ENCODE measurements at regions not wholly inside any gene's neighbourhood (a gene's known extent, or its start where the extent isn't known, plus 50 kb on each side); places are given as distances from the start of the nearest gene placed in this dataset.

GRCh38 chr5:116842514-116842961, 267.9 kb upstream of the SEMA6A start:
- ATAC-seq (replicated peaks; ENCODE audit: extremely low read depth, poor library complexity, severe bottlenecking): no peak
- H3K4me1 Mint-ChIP-seq: no peaks in the 10 kb centered on the region
- peaks cover 6% of the 10 kb centered on the region for H3K9me3 Mint-ChIP-seq

GRCh38 chr5:116841734-116842133, 267.1 kb upstream of the SEMA6A start:
- Mint-ChIP-seq H3K27me3 (no peaks in the 10 kb centered on the region), H3K4me3 (no peak overlapping the region), H3K36me3 (ENCODE audit: insufficient read depth) (no peaks in the 10 kb centered on the region), H3K4me1 (no peaks in the 10 kb centered on the region), H3K9me3 (peaks cover 6% of the 10 kb centered on the region), H3K27ac (ENCODE audit: low read depth) (no peak overlapping the region)
- ATAC-seq (replicated peaks; ENCODE audit: extremely low read depth, poor library complexity, severe bottlenecking): no peak
- no peak for DNase-seq (ENCODE audit: low spot score in 2 of 2)

More at GRCh38 chr5:116842514-116842961, 267.9 kb upstream of the SEMA6A start:
- Mint-ChIP-seq H3K36me3 (ENCODE audit: insufficient read depth) (no peaks in the 10 kb centered on the region), H3K27ac (ENCODE audit: low read depth) (no peak overlapping the region), H3K4me3 (no peak overlapping the region), H3K27me3 (no peaks in the 10 kb centered on the region)
- no peak for DNase-seq (ENCODE audit: low spot score in 2 of 2)

GRCh38 chr5:116838011-116838536, 263.5 kb upstream of the SEMA6A start:
- no peak overlapping the region for H3K27ac Mint-ChIP-seq (ENCODE audit: low read depth)
- no peaks in the 10 kb centered on the region for H3K27me3 Mint-ChIP-seq
- no peaks in the 10 kb centered on the region for H3K4me1 Mint-ChIP-seq
- no peak overlapping the region for H3K4me3 Mint-ChIP-seq
- H3K36me3 Mint-ChIP-seq (ENCODE audit: insufficient read depth): no peaks in the 10 kb centered on the region
- no peak for DNase-seq (ENCODE audit: low spot score in 2 of 2)
- H3K9me3 Mint-ChIP-seq: no peaks in the 10 kb centered on the region
- no peak for ATAC-seq (replicated peaks; ENCODE audit: extremely low read depth, poor library complexity, severe bottlenecking)

GRCh38 chr5:116834796-116835515, 260.3 kb upstream of the SEMA6A start:
- Mint-ChIP-seq H3K27ac (ENCODE audit: low read depth) (no peak overlapping the region), H3K27me3 (no peaks in the 10 kb centered on the region), H3K4me3 (no peak overlapping the region), H3K4me1 (no peaks in the 10 kb centered on the region), H3K36me3 (ENCODE audit: insufficient read depth) (no peaks in the 10 kb centered on the region), H3K9me3 (no peaks in the 10 kb centered on the region)
- ATAC-seq (replicated peaks; ENCODE audit: extremely low read depth, poor library complexity, severe bottlenecking): no peak
- DNase-seq (ENCODE audit: low spot score in 2 of 2): no peak

- no peak overlapping the region for H3K4me3 Mint-ChIP-seq
- DNase-seq (ENCODE audit: low spot score in 2 of 2) (no peak), ATAC-seq (replicated peaks; ENCODE audit: extremely low read depth, poor library complexity, severe bottlenecking) (no peak)
- H3K36me3 Mint-ChIP-seq (ENCODE audit: insufficient read depth): no peaks in the 10 kb centered on the region
- H3K27ac Mint-ChIP-seq (ENCODE audit: low read depth): no peak overlapping the region
- H3K4me1 Mint-ChIP-seq: no peaks in the 10 kb centered on the region
- no peaks in the 10 kb centered on the region for H3K27me3 Mint-ChIP-seq
- peaks cover 6% of the 10 kb centered on the region for H3K9me3 Mint-ChIP-seq
Measured at GRCh38 chr5:116830079-116830478, 255.5 kb upstream of the SEMA6A start.

- H3K36me3 Mint-ChIP-seq (ENCODE audit: insufficient read depth): no peaks in the 10 kb centered on the region
- H3K27ac Mint-ChIP-seq (ENCODE audit: low read depth): no peak overlapping the region
- DNase-seq (ENCODE audit: low spot score in 2 of 2): no peak
- H3K27me3 Mint-ChIP-seq: no peaks in the 10 kb centered on the region
- no peak for ATAC-seq (replicated peaks; ENCODE audit: extremely low read depth, poor library complexity, severe bottlenecking)
- H3K9me3 Mint-ChIP-seq: peaks cover 6% of the 10 kb centered on the region
- no peaks in the 10 kb centered on the region for H3K4me1 Mint-ChIP-seq
- H3K4me3 Mint-ChIP-seq: no peak overlapping the region
Measured at GRCh38 chr5:116827078-116827477, 252.5 kb upstream of the SEMA6A start.

- H3K4me1 Mint-ChIP-seq: no peaks in the 10 kb centered on the region
- DNase-seq (ENCODE audit: low spot score in 2 of 2) (no peak), ATAC-seq (replicated peaks; ENCODE audit: extremely low read depth, poor library complexity, severe bottlenecking) (no peak)
- H3K4me3 Mint-ChIP-seq: no peak overlapping the region
- H3K36me3 Mint-ChIP-seq (ENCODE audit: insufficient read depth): no peaks in the 10 kb centered on the region
- H3K27me3 Mint-ChIP-seq: no peaks in the 10 kb centered on the region
- no peak overlapping the region for H3K27ac Mint-ChIP-seq (ENCODE audit: low read depth)
- peaks cover 6% of the 10 kb centered on the region for H3K9me3 Mint-ChIP-seq
Measured at GRCh38 chr5:116825486-116825885, 250.9 kb upstream of the SEMA6A start.

- no peak for ATAC-seq (replicated peaks; ENCODE audit: extremely low read depth, poor library complexity, severe bottlenecking)
- Mint-ChIP-seq H3K9me3 (peaks cover 6% of the 10 kb centered on the region), H3K4me1 (no peaks in the 10 kb centered on the region)
Measured at GRCh38 chr5:116824751-116825438, 250.3 kb upstream of the SEMA6A start.

GRCh38 chr5:116814626-116815385, 240.2 kb upstream of the SEMA6A start:
- H3K4me3 Mint-ChIP-seq: no peak overlapping the region
- DNase-seq (ENCODE audit: low spot score in 2 of 2) (no peak), ATAC-seq (replicated peaks; ENCODE audit: extremely low read depth, poor library complexity, severe bottlenecking) (no peak)
- no peaks in the 10 kb centered on the region for H3K4me1 Mint-ChIP-seq
- H3K36me3 Mint-ChIP-seq (ENCODE audit: insufficient read depth): no peaks in the 10 kb centered on the region
- H3K27me3 Mint-ChIP-seq: no peaks in the 10 kb centered on the region
- peaks cover 12% of the 10 kb centered on the region for H3K9me3 Mint-ChIP-seq
- H3K27ac Mint-ChIP-seq (ENCODE audit: low read depth): no peak overlapping the region

More at GRCh38 chr5:116824751-116825438, 250.3 kb upstream of the SEMA6A start:
- Mint-ChIP-seq H3K27me3 (no peaks in the 10 kb centered on the region), H3K27ac (ENCODE audit: low read depth) (no peak overlapping the region), H3K4me3 (no peak overlapping the region), H3K36me3 (ENCODE audit: insufficient read depth) (no peaks in the 10 kb centered on the region)
- no peak for DNase-seq (ENCODE audit: low spot score in 2 of 2)

- no peaks in the 10 kb centered on the region for H3K36me3 Mint-ChIP-seq (ENCODE audit: insufficient read depth)
- no peaks in the 10 kb centered on the region for H3K27me3 Mint-ChIP-seq
- ATAC-seq (replicated peaks; ENCODE audit: extremely low read depth, poor library complexity, severe bottlenecking): no peak
- no peaks in the 10 kb centered on the region for H3K4me1 Mint-ChIP-seq
- DNase-seq (ENCODE audit: low spot score in 2 of 2): no peak
- H3K27ac Mint-ChIP-seq (ENCODE audit: low read depth): no peak overlapping the region
- peaks cover 12% of the 10 kb centered on the region for H3K9me3 Mint-ChIP-seq
- no peak overlapping the region for H3K4me3 Mint-ChIP-seq
Measured at GRCh38 chr5:116813906-116814305, 239.3 kb upstream of the SEMA6A start.

GRCh38 chr5:116813356-116813755, 238.7 kb upstream of the SEMA6A start:
- peaks cover 12% of the 10 kb centered on the region for H3K9me3 Mint-ChIP-seq
- H3K4me3 Mint-ChIP-seq: no peak overlapping the region
- ATAC-seq (replicated peaks; ENCODE audit: extremely low read depth, poor library complexity, severe bottlenecking): no peak
- no peak overlapping the region for H3K27ac Mint-ChIP-seq (ENCODE audit: low read depth)
- no peak for DNase-seq (ENCODE audit: low spot score in 2 of 2)
- H3K27me3 Mint-ChIP-seq: no peaks in the 10 kb centered on the region
- no peaks in the 10 kb centered on the region for H3K36me3 Mint-ChIP-seq (ENCODE audit: insufficient read depth)
- H3K4me1 Mint-ChIP-seq: no peaks in the 10 kb centered on the region

- no peaks in the 10 kb centered on the region for H3K4me1 Mint-ChIP-seq
- H3K9me3 Mint-ChIP-seq: peaks cover 6% of the 10 kb centered on the region
- ATAC-seq (replicated peaks; ENCODE audit: extremely low read depth, poor library complexity, severe bottlenecking): no peak
- no peak overlapping the region for H3K4me3 Mint-ChIP-seq
- H3K27me3 Mint-ChIP-seq: no peaks in the 10 kb centered on the region
- H3K36me3 Mint-ChIP-seq (ENCODE audit: insufficient read depth): no peaks in the 10 kb centered on the region
- no peak for DNase-seq (ENCODE audit: low spot score in 2 of 2)
- H3K27ac Mint-ChIP-seq (ENCODE audit: low read depth): no peak overlapping the region
Measured at GRCh38 chr5:116810951-116811350, 236.3 kb upstream of the SEMA6A start.
